NCI-H128 (cell line): ENCODE measurements at regions not wholly inside any gene's neighbourhood (a gene's known extent, or its start where the extent isn't known, plus 50 kb on each side); places are given as distances from the start of the nearest gene placed in this dataset.

ENCODE experiments used
- DNase-seq: peaks from one replicate; lab custom pipeline; 2025; ENCODE audit not compliant: unreplicated experiment; lab: John Stamatoyannopoulos, UW

DNA sequence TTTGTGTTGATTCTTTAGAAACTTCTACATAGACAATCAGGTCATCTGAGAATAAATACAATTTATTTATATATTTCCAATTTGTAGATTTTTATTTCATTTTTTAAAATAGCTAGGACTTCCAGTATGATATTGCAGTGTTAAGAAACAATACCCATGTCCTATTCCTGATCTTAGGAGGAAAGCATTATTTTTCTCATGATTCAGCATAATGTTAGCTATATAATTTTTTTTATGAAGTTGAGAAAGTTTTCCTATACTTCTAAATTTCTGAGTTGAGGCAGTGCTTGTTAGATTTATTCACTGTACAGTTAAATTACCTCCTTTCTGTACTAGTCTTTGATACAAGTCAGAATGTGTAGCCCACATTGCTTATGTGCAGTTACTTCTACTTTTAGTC lies 595.7 kb upstream of the HS6ST1 start:
- DNase-seq, result no peak

GRCh38 chr2:128921751-128922150 lies 603.1 kb upstream of the HS6ST1 start:
- DNase-seq, result no peak

- DNase-seq, result no peak
These were observed 603.5 kb upstream of the HS6ST1 start for GRCh38 chr2:128922154-128922553.

- no peak for DNase-seq
These were observed 607.0 kb upstream of the HS6ST1 start for GRCh38 chr2:128925631-128926030.

- no peak for DNase-seq
These were observed 611.4 kb upstream of the HS6ST1 start for GRCh38 chr2:128930101-128930500.

- no peak for DNase-seq
These were observed 621.7 kb upstream of the HS6ST1 start for GRCh38 chr2:128940378-128940777.

- no peak for DNase-seq
These were observed 623.1 kb upstream of the HS6ST1 start for GRCh38 chr2:128941751-128942150.

GRCh38 chr2:128949360-128949759 lies 630.7 kb upstream of the HS6ST1 start:
- DNase-seq, result no peak

GRCh38 chr2:128950758-128951157 lies 632.1 kb upstream of the HS6ST1 start:
- no peak for DNase-seq

DNA sequence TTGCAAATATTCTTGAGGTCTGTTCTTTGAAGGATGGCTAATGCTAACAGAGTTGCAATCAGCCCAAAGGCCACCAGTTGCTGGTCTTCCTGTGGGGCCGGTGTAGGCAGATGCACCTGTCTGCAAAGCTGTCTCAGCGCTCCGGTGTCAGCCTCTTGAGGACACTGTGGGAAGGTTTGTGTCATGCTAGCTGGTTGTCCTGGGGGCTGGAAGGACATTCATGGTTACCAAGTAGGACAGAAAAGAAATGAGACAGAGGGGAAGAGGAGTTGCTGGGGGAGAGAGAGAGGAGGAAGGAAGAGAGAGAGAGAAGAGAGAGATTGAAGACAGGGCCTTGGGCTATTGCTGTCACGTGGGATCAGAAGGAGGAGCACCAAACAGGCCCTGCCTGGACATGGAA lies 639.6 kb upstream of the HS6ST1 start:
- DNase-seq, result no peak

DNA sequence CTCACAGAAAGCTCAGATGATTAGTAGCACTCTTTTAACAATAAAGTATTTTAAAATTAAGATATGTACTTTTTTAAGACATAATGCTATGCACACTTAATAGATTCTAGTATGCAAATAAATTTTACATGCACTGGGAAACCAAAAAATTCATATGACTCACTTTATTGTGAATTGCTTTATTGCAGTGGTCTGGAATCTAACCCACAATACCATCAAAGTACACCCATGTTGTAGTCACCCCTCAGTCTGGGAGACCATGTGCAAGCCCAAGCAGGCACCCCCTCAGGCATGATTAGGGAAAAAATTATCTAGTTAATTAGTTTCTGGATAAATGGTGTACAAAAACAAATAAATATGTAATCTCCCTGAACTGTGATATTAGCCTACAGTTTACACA lies 649.0 kb upstream of the HS6ST1 start:
- no peak for DNase-seq

GRCh38 chr2:128969374-128969773 lies 650.7 kb upstream of the HS6ST1 start:
- DNase-seq, result no peak

DNA sequence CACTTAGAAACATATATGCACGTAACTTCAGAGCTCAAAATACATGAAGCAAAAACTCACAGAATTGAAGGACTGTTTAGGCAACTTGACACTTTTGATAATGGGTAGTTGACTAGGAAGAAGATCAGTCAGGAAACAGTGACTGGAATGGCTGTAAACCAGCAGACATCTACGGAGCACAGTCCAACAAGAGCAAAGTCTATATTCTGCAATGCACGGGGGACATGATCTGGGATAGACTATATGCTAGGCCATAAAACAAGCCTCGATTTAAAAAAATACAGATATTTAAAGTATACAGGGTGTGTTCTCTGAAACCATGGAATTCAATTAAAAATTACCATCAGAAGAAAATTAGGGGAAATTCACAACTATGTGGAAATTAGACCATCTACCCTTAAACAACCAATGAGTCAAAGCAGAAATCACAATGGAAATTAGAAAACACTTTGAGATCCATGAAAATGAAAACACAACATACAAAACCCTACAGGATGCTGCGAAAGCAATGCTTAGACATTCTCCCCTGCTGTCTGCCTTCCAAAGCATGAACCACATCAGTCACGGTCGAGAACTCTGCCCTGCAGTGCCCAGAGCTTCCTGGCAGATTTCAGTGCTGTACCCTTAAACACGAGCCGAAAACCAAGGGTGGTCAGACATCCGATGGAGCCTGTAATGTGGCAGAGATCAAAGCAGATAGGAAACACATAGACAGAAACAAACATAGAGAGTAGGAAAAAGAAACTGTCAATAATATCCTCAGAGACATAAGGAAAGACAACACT lies 651.9 kb upstream of the HS6ST1 start:
- DNase-seq, result no peak

GRCh38 chr2:128973566-128973965 lies 654.9 kb upstream of the HS6ST1 start:
- DNase-seq, result no peak

DNA sequence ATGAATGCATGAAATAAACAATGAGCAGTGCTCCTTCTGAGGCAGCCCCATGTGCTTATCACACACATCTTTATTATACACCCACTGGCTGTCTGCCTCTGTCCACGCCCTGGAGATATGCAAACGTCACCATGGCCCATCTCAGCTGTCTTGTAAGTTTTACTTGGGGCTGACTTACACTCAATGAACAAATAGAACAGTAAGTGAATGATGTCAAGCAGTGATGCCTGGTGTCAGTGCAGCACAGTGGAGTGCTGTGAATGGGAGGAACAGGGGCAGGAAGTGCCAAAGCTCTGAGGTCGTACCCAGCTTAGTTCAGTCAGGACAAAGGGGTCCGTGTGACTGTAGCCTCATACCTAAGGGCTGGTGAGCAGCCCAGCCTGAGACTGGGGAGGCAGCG lies 659.5 kb upstream of the HS6ST1 start:
- DNase-seq, result no peak

DNA sequence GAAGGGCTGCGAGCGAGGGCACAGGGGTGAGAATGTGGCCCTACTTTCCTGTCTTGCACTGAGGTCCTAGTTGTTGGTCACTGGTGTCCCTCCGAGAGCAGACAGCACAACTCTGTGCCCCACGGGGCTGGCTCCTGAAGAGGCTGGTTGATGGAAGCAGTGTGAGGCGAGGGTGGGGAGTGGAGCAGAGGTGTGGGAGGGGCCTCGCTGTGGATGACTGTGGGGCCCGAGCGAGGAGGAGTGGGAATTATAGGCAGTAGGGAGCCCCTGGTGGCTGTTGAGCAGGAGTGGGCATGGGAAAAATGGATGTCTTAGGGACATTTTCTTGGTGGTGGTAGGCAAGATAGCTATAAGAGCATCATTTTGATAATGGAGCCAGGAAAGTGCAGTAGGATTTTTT lies 660.5 kb upstream of the HS6ST1 start:
- DNase-seq, result no peak

DNA sequence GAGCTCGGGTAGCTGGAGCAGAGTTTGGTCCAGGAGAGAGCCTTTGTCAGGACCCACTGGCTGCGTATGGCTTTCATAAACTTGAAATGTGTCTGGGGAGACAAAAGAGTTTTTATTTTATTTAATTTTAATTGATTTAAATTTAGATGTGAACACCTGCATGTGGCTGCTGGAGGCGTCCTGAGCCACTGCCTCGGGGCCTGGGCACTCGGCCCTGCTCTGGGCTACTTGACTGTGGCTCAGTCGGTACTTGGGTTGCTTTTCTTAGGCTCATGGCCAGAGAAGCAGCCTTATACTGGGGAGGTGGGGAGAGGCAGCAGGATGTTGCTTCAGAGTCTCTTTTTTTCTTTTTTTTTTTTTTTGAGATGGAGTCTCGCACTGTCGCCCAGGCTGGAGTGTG lies 661.8 kb upstream of the HS6ST1 start:
- no peak for DNase-seq

DNA sequence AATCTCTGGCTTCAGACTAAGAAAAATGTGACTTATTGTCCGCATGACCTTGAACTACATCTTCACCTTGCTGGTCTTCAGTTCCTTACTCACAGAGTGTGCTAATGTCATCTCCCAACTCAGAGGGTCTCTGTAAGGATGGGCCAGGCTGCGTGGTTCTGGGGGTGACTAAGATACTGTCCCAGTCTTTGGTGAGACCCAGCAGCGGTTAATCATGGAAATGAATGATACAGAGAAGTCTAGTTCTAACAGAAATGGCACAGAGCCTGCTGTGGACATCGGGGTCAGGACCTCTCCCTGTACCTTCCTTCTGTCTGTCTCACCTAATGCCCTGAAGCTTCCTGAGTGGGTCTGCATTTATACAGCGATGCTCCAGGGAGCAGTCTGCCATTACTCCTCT lies 662.7 kb upstream of the HS6ST1 start:
- DNase-seq, result no peak

DNA sequence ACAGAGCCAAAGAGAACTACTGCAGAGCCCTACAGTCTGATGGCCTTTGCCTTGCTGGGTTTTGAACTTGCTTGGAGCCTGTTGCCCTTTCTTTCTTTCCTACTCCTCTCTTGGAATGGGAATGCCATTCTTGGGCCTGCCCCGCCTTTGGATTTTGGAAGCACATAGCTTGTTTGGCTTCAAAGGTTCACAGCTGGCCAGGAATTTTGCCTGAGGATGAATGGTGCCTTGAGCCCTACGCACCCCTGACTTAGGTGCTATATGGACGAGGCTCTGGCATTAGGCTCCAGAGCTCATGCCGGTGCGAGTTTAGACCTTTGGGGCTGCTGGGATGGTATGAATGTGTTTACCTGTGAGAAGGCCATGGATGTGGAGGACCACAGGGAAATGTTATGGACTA lies 663.3 kb upstream of the HS6ST1 start:
- DNase-seq, result no peak

GRCh38 chr2:128982670-128983069 lies 664.0 kb upstream of the HS6ST1 start:
- DNase-seq, result no peak

DNA sequence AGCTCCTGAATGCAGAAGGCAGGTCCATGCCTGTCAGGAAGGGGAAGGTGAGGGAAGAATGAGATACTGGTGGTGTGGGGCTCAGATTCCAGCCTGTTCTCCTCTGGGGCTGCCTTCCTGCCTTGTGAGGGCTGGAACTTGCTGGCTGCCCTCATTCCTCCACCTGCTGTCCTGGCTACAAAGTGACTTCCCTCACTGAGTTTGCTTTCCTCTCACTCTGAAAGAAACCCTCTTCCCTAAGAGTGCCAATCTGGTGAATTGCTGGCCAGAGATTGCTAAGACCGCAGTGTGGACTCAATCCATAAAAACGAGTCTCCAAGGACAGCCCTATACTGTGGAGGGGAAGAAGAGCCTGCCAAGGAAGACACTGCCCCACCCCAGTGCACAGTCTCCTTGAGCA lies 664.4 kb upstream of the HS6ST1 start:
- DNase-seq, result no peak

GRCh38 chr2:128984081-128984480 lies 665.4 kb upstream of the HS6ST1 start:
- DNase-seq, result no peak

DNA sequence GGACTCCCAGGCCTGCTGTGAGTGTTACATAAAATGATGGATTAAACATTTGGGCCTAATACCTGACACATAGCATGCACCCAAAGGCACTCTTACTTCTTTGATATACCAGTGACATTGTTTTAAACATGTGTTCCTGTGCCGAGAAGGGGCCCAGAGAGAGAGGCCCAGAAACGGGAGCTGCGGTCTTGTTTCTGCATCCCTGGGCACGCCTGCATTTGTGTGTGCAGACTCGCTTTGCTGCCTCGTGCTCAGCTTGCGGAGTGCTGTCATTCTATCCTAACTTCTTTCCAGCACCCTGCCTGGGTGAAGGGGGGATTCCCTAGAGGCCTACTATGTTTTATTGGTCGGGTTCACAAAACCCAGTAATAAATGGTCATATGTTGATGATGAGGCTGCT lies 666.2 kb upstream of the HS6ST1 start:
- DNase-seq, result no peak
